ENCODE measurements at regions not wholly inside any gene's neighbourhood (a gene's known extent, or its start where the extent isn't known, plus 50 kb on each side); places are given as distances from the start of the nearest gene placed in this dataset.

DNA sequence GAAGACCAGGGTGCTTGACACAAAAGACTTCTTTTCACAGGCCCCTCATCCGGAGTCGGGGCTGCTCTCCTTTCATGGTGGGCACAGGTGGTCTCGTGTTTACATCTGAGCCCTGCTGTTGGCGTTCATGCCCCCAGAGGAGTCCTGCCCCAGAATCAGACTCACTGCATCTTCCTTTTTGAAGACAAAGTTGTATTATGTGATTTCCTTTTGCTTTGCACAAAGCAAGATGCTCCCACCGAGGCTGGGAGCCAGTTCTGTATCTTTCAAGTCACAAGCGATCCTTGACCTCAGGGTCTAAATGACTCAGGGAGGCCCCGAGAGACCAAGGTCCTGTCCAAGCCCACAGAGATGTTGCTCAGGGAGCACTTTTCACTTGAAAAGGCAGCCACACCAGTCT lies 330.5 kb downstream of the THBS2 start:
- no peaks in the 10 kb centered on the region for H3K36me3 ChIP-seq (ENCODE audit: control insufficient read depth in 2 of 3, insufficient read depth in 3 of 3, low read length in 3 of 3)
- H3K4me3 ChIP-seq (ENCODE audit: low read length in 3 of 3) = no peak overlapping the region
- intact Hi-C loops (cut with DNase I) = no loop called here
- DNase-seq = no peak
- H3K4me1 ChIP-seq (ENCODE audit: control insufficient read depth in 2 of 3, insufficient read depth in 2 of 3, low read depth in 1 of 3, low read length in 3 of 3) = peaks cover 0 to 2% (median 0%) of the 10 kb centered on the region in 3 donors
- H3K27ac ChIP-seq (ENCODE audit: low read depth in 2 of 2, low read length in 2 of 2) = no peak overlapping the region
- FAIRE-seq = no peak
- H3K27me3 ChIP-seq (ENCODE audit: control insufficient read depth, insufficient read depth, low read length) = no peaks in the 10 kb centered on the region
- TF ChIP-seq, protein P1, sequence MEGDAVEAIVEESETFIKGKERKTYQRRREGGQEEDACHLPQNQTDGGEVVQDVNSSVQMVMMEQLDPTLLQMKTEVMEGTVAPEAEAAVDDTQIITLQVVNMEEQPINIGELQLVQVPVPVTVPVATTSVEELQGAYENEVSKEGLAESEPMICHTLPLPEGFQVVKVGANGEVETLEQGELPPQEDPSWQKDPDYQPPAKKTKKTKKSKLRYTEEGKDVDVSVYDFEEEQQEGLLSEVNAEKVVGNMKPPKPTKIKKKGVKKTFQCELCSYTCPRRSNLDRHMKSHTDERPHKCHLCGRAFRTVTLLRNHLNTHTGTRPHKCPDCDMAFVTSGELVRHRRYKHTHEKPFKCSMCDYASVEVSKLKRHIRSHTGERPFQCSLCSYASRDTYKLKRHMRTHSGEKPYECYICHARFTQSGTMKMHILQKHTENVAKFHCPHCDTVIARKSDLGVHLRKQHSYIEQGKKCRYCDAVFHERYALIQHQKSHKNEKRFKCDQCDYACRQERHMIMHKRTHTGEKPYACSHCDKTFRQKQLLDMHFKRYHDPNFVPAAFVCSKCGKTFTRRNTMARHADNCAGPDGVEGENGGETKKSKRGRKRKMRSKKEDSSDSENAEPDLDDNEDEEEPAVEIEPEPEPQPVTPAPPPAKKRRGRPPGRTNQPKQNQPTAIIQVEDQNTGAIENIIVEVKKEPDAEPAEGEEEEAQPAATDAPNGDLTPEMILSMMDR (IDR thresholded peaks at IDR 0.05; ENCODE audit: borderline replicate concordance, extremely low read depth, insufficient read depth) = no peak
- no peaks in the 10 kb centered on the region for H3K9me3 ChIP-seq (ENCODE audit: control insufficient read depth in 2 of 3, insufficient read depth in 1 of 3, low read length in 3 of 3)
- H3K9ac ChIP-seq (ENCODE audit: low read length in 3 of 3) = no peak overlapping the region

DNA sequence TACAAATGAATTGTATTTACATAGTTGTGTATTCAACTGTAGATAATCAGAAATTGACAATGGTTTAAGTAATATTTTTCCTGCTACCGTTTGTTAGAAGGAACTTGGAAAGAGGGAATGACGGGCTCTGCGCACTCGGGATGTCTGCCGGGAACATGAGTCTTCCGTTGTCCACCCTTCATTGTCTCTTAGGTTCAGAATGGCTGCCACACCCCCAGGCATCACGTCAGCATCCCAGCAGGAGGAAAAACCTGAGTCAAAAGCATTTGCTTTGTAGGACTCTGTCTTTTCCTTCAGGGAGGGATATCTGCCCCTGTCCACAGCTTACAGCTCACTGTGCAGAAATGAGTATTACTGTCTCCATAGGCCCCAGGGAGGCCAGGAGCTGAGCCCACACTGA lies 331.2 kb downstream of the THBS2 start:
- Histone ChIP-seq H3K27ac (ENCODE audit: low read depth in 2 of 2, low read length in 2 of 2) (no peak overlapping the region), H3K9ac (ENCODE audit: low read length in 3 of 3) (no peak overlapping the region), H3K36me3 (ENCODE audit: control insufficient read depth in 2 of 3, insufficient read depth in 3 of 3, low read length in 3 of 3) (no peaks in the 10 kb centered on the region), H3K9me3 (ENCODE audit: control insufficient read depth in 2 of 3, insufficient read depth in 1 of 3, low read length in 3 of 3) (no peaks in the 10 kb centered on the region), H3K4me3 (ENCODE audit: low read length in 3 of 3) (no peak overlapping the region), H3K27me3 (ENCODE audit: control insufficient read depth, insufficient read depth, low read length) (no peaks in the 10 kb centered on the region), H3K4me1 (ENCODE audit: control insufficient read depth in 2 of 3, insufficient read depth in 2 of 3, low read depth in 1 of 3, low read length in 3 of 3) (peaks cover 0 to 2% (median 0%) of the 10 kb centered on the region in 3 donors)
- TF ChIP-seq, protein P1 (IDR thresholded peaks at IDR 0.05; ENCODE audit: borderline replicate concordance, extremely low read depth, insufficient read depth) = no peak
- intact Hi-C loops (cut with DNase I) = no loop called here
- no peak for FAIRE-seq
- no peak for DNase-seq

DNA sequence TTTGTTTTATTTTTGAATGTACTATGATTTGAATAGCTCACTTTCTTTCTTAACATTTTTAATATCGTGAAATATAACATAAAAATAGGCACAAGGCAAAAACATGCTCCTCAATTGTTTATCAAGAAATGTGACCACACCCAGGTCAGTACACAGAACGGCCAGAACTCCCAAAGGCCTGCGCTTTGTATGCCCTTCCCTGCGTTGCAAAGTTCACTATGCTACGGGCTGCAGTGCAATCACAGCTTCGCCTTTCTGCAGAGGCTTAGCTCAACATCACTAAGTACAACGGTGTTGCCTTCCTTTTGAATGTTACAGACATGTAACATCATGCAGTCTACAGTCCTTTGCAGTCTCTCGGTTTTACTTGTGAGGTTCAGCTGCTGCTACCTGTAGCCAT lies 333.4 kb downstream of the THBS2 start:
- H3K27ac ChIP-seq (ENCODE audit: low read depth in 2 of 2, low read length in 2 of 2) = no peak overlapping the region
- intact Hi-C loops (cut with DNase I) = no loop called here
- FAIRE-seq (no peak), DNase-seq (peak in 1 of 5 donors; percentile 7)
- no peak overlapping the region for H3K4me3 ChIP-seq (ENCODE audit: low read length in 3 of 3)
- H3K9ac ChIP-seq (ENCODE audit: low read length in 3 of 3) = no peak overlapping the region
- TF ChIP-seq, protein P1 (IDR thresholded peaks at IDR 0.05; ENCODE audit: borderline replicate concordance, extremely low read depth, insufficient read depth) = no peak
- no peaks in the 10 kb centered on the region for H3K36me3 ChIP-seq (ENCODE audit: control insufficient read depth in 2 of 3, insufficient read depth in 3 of 3, low read length in 3 of 3)
- H3K27me3 ChIP-seq (ENCODE audit: control insufficient read depth, insufficient read depth, low read length) = no peaks in the 10 kb centered on the region
- no peaks in the 10 kb centered on the region for H3K4me1 ChIP-seq (ENCODE audit: control insufficient read depth in 2 of 3, insufficient read depth in 2 of 3, low read depth in 1 of 3, low read length in 3 of 3)
- H3K9me3 ChIP-seq (ENCODE audit: control insufficient read depth in 2 of 3, insufficient read depth in 1 of 3, low read length in 3 of 3) = no peaks in the 10 kb centered on the region
